Neural cell (in vitro differentiated cells): ENCODE measurements at regions not wholly inside any gene's neighbourhood (a gene's known extent, or its start where the extent isn't known, plus 50 kb on each side); places are given as distances from the start of the nearest gene placed in this dataset.

Experiments used
- H2AFZ ChIP-seq: fragments of 200-600, 300-800 bp; sonication (generic), shearing (Covaris generic); 2 replicates; pipeline ENCODE4 v1.6.0; 2014; ENCODE audit warnings: low read depth, mild to moderate bottlenecking, antibody characterized with exemption, low read length, moderate library complexity
- H3F3A ChIP-seq: fragments of 200-600 bp; shearing (Covaris generic); 2 replicates; pipeline ENCODE4 v1.6.1; 2016; ENCODE audit warnings: mild to moderate bottlenecking, moderate library complexity, mixed read lengths, antibody characterized with exemption, low read length; ENCODE audit not compliant: insufficient read depth, poor library complexity, severe bottlenecking
- H3K27ac ChIP-seq: fragments of 200-600, 300-800 bp; sonication (generic), shearing (Covaris generic); 2 replicates; pipeline ENCODE4 v1.5.1; 2014; ENCODE audit warnings: mild to moderate bottlenecking, low read length, moderate library complexity
- H3K27me3 ChIP-seq: fragments of 300-800, 200-600 bp; sonication (generic), shearing (Covaris generic); 2 replicates; pipeline ENCODE4 v1.6.0; 2014; ENCODE audit warnings: mild to moderate bottlenecking, low read depth, low read length, moderate library complexity; ENCODE audit not compliant: insufficient read depth
- H3K36me3 ChIP-seq: fragments of 300-800, 200-600 bp; sonication (generic), shearing (Covaris generic); 2 replicates; pipeline ENCODE4 v1.5.1; 2014; ENCODE audit warnings: mild to moderate bottlenecking, antibody characterized with exemption, low read length, moderate library complexity; ENCODE audit not compliant: insufficient read depth
- H3K4me2 ChIP-seq: fragments of 300-800, 200-600 bp; sonication (generic), shearing (Covaris generic); 2 replicates; pipeline ENCODE4 v1.6.0; 2014; ENCODE audit warnings: mild to moderate bottlenecking, low read length
- H3K4me3 ChIP-seq: fragments of 300-800, 200-600 bp; sonication (generic), shearing (Covaris generic); 2 replicates; pipeline ENCODE4 v1.5.1; 2014; ENCODE audit warnings: mild to moderate bottlenecking, low read length, moderate library complexity
- H3K79me2 ChIP-seq: fragments of 200-600 bp; shearing (Covaris generic); replicated peaks from 2 replicates; pipeline ENCODE4 v1.6.0; 2014; ENCODE audit warnings: mild to moderate bottlenecking, low read length, moderate library complexity; ENCODE audit not compliant: insufficient read depth
- H3K9ac ChIP-seq: fragments of 300-800, 200-600 bp; sonication (generic), shearing (Covaris generic); 2 replicates; pipeline ENCODE4 v1.6.1; 2016; ENCODE audit warnings: mild to moderate bottlenecking, low read length, mixed read lengths
- H3K9me2 ChIP-seq: fragments of 200-600 bp; shearing (Covaris generic); 2 replicates; pipeline ENCODE4 v1.6.1; 2016; ENCODE audit warnings: mild to moderate bottlenecking, low read length, mixed read lengths; ENCODE audit not compliant: insufficient read depth
- H3K9me3 ChIP-seq: fragments of 200-600, 300-800 bp; sonication (generic), shearing (Covaris generic); 2 replicates; pipeline ENCODE4 v1.6.1; 2016; ENCODE audit warnings: mild to moderate bottlenecking, mixed run types, low read length, moderate library complexity, mixed read lengths
- H4K20me1 ChIP-seq: fragments of 200-600 bp; shearing (Covaris generic); 2 replicates; pipeline ENCODE4 v1.6.1; 2016; ENCODE audit warnings: mild to moderate bottlenecking, mixed run types; ENCODE audit not compliant: insufficient read depth
- CTCF ChIP-seq: fragments of 450-650 bp; IDR thresholded peaks from 2 replicates; pipeline ENCODE4 v1.5.1; 2014; ENCODE audit warnings: antibody characterized with exemption, mild to moderate bottlenecking, moderate library complexity; ENCODE audit not compliant: poor library complexity, severe bottlenecking
- EP300 ChIP-seq: fragments of 450-650 bp; conservative IDR thresholded peaks from 2 replicates; pipeline ENCODE4 v1.6.1; 2014; ENCODE audit warnings: antibody characterized with exemption, mild to moderate bottlenecking, moderate library complexity; ENCODE audit not compliant: poor library complexity, severe bottlenecking
- EZH2 ChIP-seq: fragments of 200-600, 300-800 bp; shearing (Covaris generic), sonication (generic); IDR thresholded peaks from 2 replicates; pipeline ENCODE4 v1.6.1; 2014; ENCODE audit warnings: antibody characterized with exemption, low read length, borderline replicate concordance, mild to moderate bottlenecking; ENCODE audit not compliant: insufficient read depth, poor library complexity, severe bottlenecking
- MXI1 ChIP-seq: fragments of 450-650 bp; conservative IDR thresholded peaks from 2 replicates; pipeline ENCODE4 v1.6.1; 2014; ENCODE audit warnings: antibody characterized with exemption, mild to moderate bottlenecking; ENCODE audit not compliant: poor library complexity, severe bottlenecking
- POLR2AphosphoS5 ChIP-seq: IDR thresholded peaks from 2 replicates; pipeline ENCODE4 v1.6.1; 2012
- RAD21 ChIP-seq: fragments of 450-650 bp; conservative IDR thresholded peaks from 2 replicates; pipeline ENCODE4 v1.6.1; 2014; ENCODE audit warnings: antibody characterized with exemption, mild to moderate bottlenecking, moderate library complexity
- REST ChIP-seq: IDR thresholded peaks from 2 replicates; pipeline ENCODE4 v1.6.1; 2012; ENCODE audit warnings: borderline replicate concordance
- SMC3 ChIP-seq: fragments of 450-650 bp; conservative IDR thresholded peaks from 2 replicates; pipeline ENCODE4 v1.6.1; 2014; ENCODE audit warnings: antibody characterized with exemption, mild to moderate bottlenecking, moderate library complexity; ENCODE audit not compliant: poor library complexity
- TAF1 ChIP-seq: IDR thresholded peaks from 2 replicates; pipeline ENCODE4 v1.6.1; 2012; ENCODE audit warnings: low read depth

GRCh38 chr20:62587757-62588402 is 54.4 kb upstream of the SLCO4A1 start:
- Histone ChIP-seq H4K20me1 (no peaks in the 10 kb centered on the region), H3K9me2 (no peaks in the 10 kb centered on the region), H3K27me3 (no peaks in the 10 kb centered on the region), H3K9me3 (no peaks in the 10 kb centered on the region), H3K79me2 (no peaks in the 10 kb centered on the region), H3K4me2 (no peak overlapping the region), H3K9ac (no peak overlapping the region), H3K27ac (no peak overlapping the region), H3F3A (no peaks in the 10 kb centered on the region), H2AFZ (no peak overlapping the region), H3K4me3 (no peak overlapping the region), H3K36me3 (no peaks in the 10 kb centered on the region)
- TF ChIP-seq CTCF (no peak), RAD21 (no peak), EP300 (no peak), SMC3 (no peak), REST (no peak), TAF1 (no peak), EZH2 (no peak), MXI1 (no peak), POLR2AphosphoS5 (no peak)

- H3K9me2 ChIP-seq: no peaks in the 10 kb centered on the region
- no peak overlapping the region for H3K4me2 ChIP-seq
- no peaks in the 10 kb centered on the region for H3K36me3 ChIP-seq
- H3K9me3 ChIP-seq: no peaks in the 10 kb centered on the region
- no peak overlapping the region for H3K9ac ChIP-seq
- H3K4me3 ChIP-seq: no peak overlapping the region
- H3K27ac ChIP-seq: no peak overlapping the region
- H3K27me3 ChIP-seq: no peaks in the 10 kb centered on the region
- TF ChIP-seq EP300: no peak
- TF ChIP-seq TAF1: no peak
- no peak for TF ChIP-seq CTCF
- no peak for TF ChIP-seq EZH2
- TF ChIP-seq SMC3: no peak
- no peak for TF ChIP-seq POLR2AphosphoS5
- no peaks in the 10 kb centered on the region for H3F3A ChIP-seq
- no peaks in the 10 kb centered on the region for H3K79me2 ChIP-seq
- H4K20me1 ChIP-seq: no peaks in the 10 kb centered on the region
- H2AFZ ChIP-seq: no peak overlapping the region
Observed at GRCh38 chr20:62588458-62589149, 53.7 kb upstream of the SLCO4A1 start.
